PC-3 (cell line): ENCODE measurements at regions not wholly inside any gene's neighbourhood (a gene's known extent, or its start where the extent isn't known, plus 50 kb on each side); places are given as distances from the start of the nearest gene placed in this dataset.
A peak's percentile ranks its signal among the peaks of the same experiment; 100 is the strongest.

ENCODE experiments used
- ATAC-seq: fragments of 200-7000 bp; cut with Tn5 transposase; 2 replicates; pipeline ENCODE4 v1.9.1; 2020; ENCODE audit warnings: mild to moderate bottlenecking, moderate library complexity
- BruUV-seq: library from RNA; stranded (reverse); fragments of 400-500 nt; replicated peaks from 2 replicates; lab custom pipeline; 2021; lab: Mats Ljungman, UMichigan
- CTCF ChIA-PET: fragments of 300-600 bp; sonication (Branson Sonifier 250); formaldehyde crosslinking; loops from one replicate; lab custom pipeline; 2022; ENCODE audit warnings: antibody characterized with exemption; lab: Charles Lee
- POLR2A ChIA-PET: fragments of 300-600 bp; sonication (Branson Sonifier 250); formaldehyde crosslinking; loops from one replicate; lab custom pipeline; 2022; ENCODE audit warnings: antibody characterized with exemption; ENCODE audit not compliant: unreplicated experiment; lab: Charles Lee
- DNase-seq: peaks from one replicate; pipeline ENCODE4 v3.0.0-alpha.2; 2015
- H2AFZ ChIP-seq: fragments of 300-600 bp; sonication (generic); 2 replicates; pipeline ENCODE4 v1.6.0; 2016; ENCODE audit warnings: antibody characterized with exemption, low read length
- H3F3A ChIP-seq: fragments of 300-600 bp; sonication (generic); one replicate; pipeline ENCODE4 v1.6.0; 2017; ENCODE audit warnings: antibody characterized with exemption, low read length, control low read depth, mild to moderate bottlenecking; ENCODE audit not compliant: unreplicated experiment
- H3K27ac ChIP-seq: fragments of 300-600 bp; sonication (generic); 2 replicates; pipeline ENCODE4 v1.5.1; 2016; ENCODE audit warnings: mild to moderate bottlenecking, low read length
- H3K27me3 ChIP-seq: fragments of 300-600 bp; sonication (generic); 2 replicates; pipeline ENCODE4 v1.6.1; 2016; ENCODE audit warnings: low read length, mixed read lengths
- H3K36me3 ChIP-seq: fragments of 300-600 bp; sonication (generic); 2 replicates; pipeline ENCODE4 v1.6.1; 2016; ENCODE audit warnings: low read depth, mixed run types, low read length, mixed read lengths
- H3K4me1 ChIP-seq: fragments of 300-600 bp; sonication (generic); 2 replicates; pipeline ENCODE4 v1.5.1; 2016; ENCODE audit warnings: low read length; ENCODE audit not compliant: insufficient read depth
- H3K4me2 ChIP-seq: fragments of 300-600 bp; sonication (generic); 2 replicates; pipeline ENCODE4 v1.6.0; 2016; ENCODE audit warnings: low read length
- H3K4me3 ChIP-seq: fragments of 300-600 bp; sonication (generic); 2 replicates; pipeline ENCODE4 v1.5.1; 2016; ENCODE audit warnings: mild to moderate bottlenecking, low read length, mixed read lengths
- H3K79me2 ChIP-seq: fragments of 300-600 bp; sonication (generic); 2 replicates; pipeline ENCODE4 v1.6.1; 2017; ENCODE audit warnings: low read length, mixed read lengths
- H3K9ac ChIP-seq: fragments of 300-600 bp; sonication (generic); 2 replicates; pipeline ENCODE4 v1.6.0; 2016; ENCODE audit warnings: mild to moderate bottlenecking, low read length
- H3K9me2 ChIP-seq: fragments of 300-600 bp; sonication (generic); replicated peaks from 2 replicates; pipeline ENCODE4 v1.6.1; 2016; ENCODE audit warnings: mixed run types, low read length, mixed read lengths
- H3K9me3 ChIP-seq: fragments of 300-600 bp; sonication (generic); 2 replicates; pipeline ENCODE4 v1.6.1; 2016; ENCODE audit warnings: low read length, mixed read lengths
- H4K20me1 ChIP-seq: fragments of 300-600 bp; sonication (generic); 2 replicates; pipeline ENCODE4 v1.6.1; 2016; ENCODE audit warnings: low read length, mixed read lengths
- CTCF ChIP-seq: fragments of 300-600 bp; sonication (generic); conservative IDR thresholded peaks from 2 replicates; pipeline ENCODE4 v1.5.1; 2017; ENCODE audit warnings: antibody characterized with exemption, low read depth, mild to moderate bottlenecking, low read length
- EZH2 ChIP-seq: fragments of 300-600 bp; sonication (generic); IDR thresholded peaks from one replicate; pipeline ENCODE4 v1.6.1; 2017; ENCODE audit warnings: antibody characterized with exemption, mild to moderate bottlenecking, low read length; ENCODE audit not compliant: unreplicated experiment
- EZH2phosphoT487 ChIP-seq: fragments of 300-600 bp; sonication (generic); IDR thresholded peaks from 2 replicates; pipeline ENCODE4 v1.6.1; 2018; ENCODE audit warnings: mild to moderate bottlenecking, antibody characterized with exemption, low read length, borderline replicate concordance
- intact Hi-C: fragments of 100-400 bp; cut with micrococcal nuclease; formaldehyde crosslinking; loops from 2 replicates; pipeline ENCODE4 v1.9.0; 2023

DNA sequence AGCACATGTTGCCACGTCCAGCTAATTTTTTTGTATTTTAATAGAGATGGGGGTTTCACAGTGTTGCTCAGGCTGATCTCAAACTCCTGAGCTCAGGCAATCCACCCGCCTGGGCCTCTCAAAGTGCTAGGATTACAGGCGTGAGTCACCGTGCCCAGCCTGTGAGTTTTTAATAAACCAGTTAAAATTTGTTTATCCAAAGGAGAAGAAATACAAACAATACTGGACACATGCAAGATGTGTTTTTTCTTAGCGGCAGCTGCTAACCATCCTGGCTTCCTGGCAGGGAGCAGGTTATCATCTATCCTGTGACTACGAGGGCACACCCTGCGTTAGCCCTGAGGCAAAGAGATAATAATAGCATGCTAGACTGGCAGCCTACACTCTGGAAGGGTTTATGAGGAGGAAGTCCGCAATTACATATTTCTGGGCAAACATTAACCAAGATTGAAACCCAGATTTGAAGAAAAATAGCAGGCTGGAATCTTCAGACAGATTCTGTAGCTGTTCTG, 191.4 kb downstream of the SPRY1 start:
- H3K9me3 ChIP-seq = no peaks in the 10 kb centered on the region
- H3K4me2 ChIP-seq = peak overlapping the region; percentile 65
- peaks cover 11% of the 10 kb centered on the region for H3F3A ChIP-seq
- H4K20me1 ChIP-seq = no peaks in the 10 kb centered on the region
- DNase-seq = peak; percentile 94
- H3K4me1 ChIP-seq = peaks cover 26% of the 10 kb centered on the region
- H3K9ac ChIP-seq = peak overlapping the region; percentile 62
- no TSS peak for BruUV-seq
- POLR2A ChIA-PET = no interaction called here
- no peaks in the 10 kb centered on the region for H3K27me3 ChIP-seq
- peak; percentile 97 for ATAC-seq
- peak overlapping the region; percentile 47; the same call in 1 of the 2 replicates for H2AFZ ChIP-seq
- CTCF ChIA-PET = no interaction called here
- intact Hi-C loops = loop anchor here (1.0 to 5.0 kb wide), 6 partner anchors 29 to 466 kb away; partner anchors contain the start of gene SPRY1
- peak overlapping the region; percentile 38; the same call in 1 of the 2 replicates for H3K4me3 ChIP-seq
- TF ChIP-seq CTCF = no peak
- no peak for TF ChIP-seq EZH2
- TF ChIP-seq EZH2phosphoT487 = no peak
- no peaks in the 10 kb centered on the region for H3K36me3 ChIP-seq
- H3K9me2 ChIP-seq = no peaks in the 10 kb centered on the region
- H3K79me2 ChIP-seq = no peaks in the 10 kb centered on the region
- peak overlapping the region; percentile 98 for H3K27ac ChIP-seq

GRCh38 chr4:123588631-123589241, 192.1 kb downstream of the SPRY1 start:
- H3K79me2 ChIP-seq = no peaks in the 10 kb centered on the region
- peak overlapping the region; percentile 65 for H3K4me2 ChIP-seq
- H2AFZ ChIP-seq = peak overlapping the region; percentile 47; the same call in 1 of the 2 replicates
- no peaks in the 10 kb centered on the region for H3K9me2 ChIP-seq
- TF ChIP-seq EZH2 (no peak), EZH2phosphoT487 (no peak), CTCF (no peak)
- peak overlapping the region; percentile 45; the same call in 1 of the 2 replicates for H3K4me3 ChIP-seq
- no peaks in the 10 kb centered on the region for H3K9me3 ChIP-seq
- no peaks in the 10 kb centered on the region for H3K27me3 ChIP-seq
- DNase-seq = peak; percentile 78
- H3K9ac ChIP-seq = peak overlapping the region; percentile 62
- peaks cover 11% of the 10 kb centered on the region for H3F3A ChIP-seq
- peak overlapping the region; percentile 98 for H3K27ac ChIP-seq
- intact Hi-C loops = loop anchor here (1.0 to 5.0 kb wide), 6 partner anchors 28 to 466 kb away; partner anchors contain the start of gene SPRY1
- TSS peak; percentile 88 for BruUV-seq
- peaks cover 26% of the 10 kb centered on the region for H3K4me1 ChIP-seq
- ATAC-seq = peak; percentile 61
- H4K20me1 ChIP-seq = no peaks in the 10 kb centered on the region
- ChIA-PET CTCF (interaction anchor here (0.5 kb wide), 1 partner anchor 199 kb away, joined by 5 read pairs; no protein-coding TSS in a partner anchor), POLR2A (no interaction called here)
- H3K36me3 ChIP-seq = no peaks in the 10 kb centered on the region

DNA sequence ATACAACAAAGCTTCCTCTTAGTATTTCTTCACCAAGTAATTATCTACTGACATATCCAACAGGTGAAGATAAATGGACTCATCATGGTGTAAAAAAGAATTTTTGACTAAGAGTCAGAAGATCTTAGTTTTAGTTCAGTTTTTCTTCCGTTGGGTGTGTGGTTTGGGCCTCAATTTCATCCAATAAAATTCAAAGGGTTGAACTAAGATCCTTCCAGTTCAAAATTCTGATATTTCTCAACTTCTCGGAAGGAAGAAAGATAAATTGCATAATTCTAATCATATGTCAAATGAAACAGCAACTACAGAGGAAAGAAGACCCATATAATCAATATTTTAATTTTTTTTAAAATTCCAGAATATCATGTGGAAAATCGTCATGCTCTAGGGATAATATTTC, 192.7 kb downstream of the SPRY1 start:
- peak overlapping the region; percentile 62; the same call in 1 of the 2 replicates for H3K9ac ChIP-seq
- CTCF ChIA-PET = no interaction called here

More for the DNA sequence above, 192.7 kb downstream of the SPRY1 start:
- peak overlapping the region; percentile 65 for H3K4me2 ChIP-seq
- H3K79me2 ChIP-seq = no peaks in the 10 kb centered on the region
- no peaks in the 10 kb centered on the region for H3K9me3 ChIP-seq
- no TSS peak for BruUV-seq
- DNase-seq (no peak), ATAC-seq (no peak)
- intact Hi-C loops = loop anchor here (2.0 to 5.0 kb wide), 2 partner anchors 28 to 467 kb away; no protein-coding TSS in a partner anchor
- H2AFZ ChIP-seq = no peak overlapping the region
- H3K27ac ChIP-seq = peak overlapping the region; percentile 98
- no peak for TF ChIP-seq EZH2phosphoT487
- TF ChIP-seq EZH2 = no peak
- TF ChIP-seq CTCF = no peak
- no peaks in the 10 kb centered on the region for H3K9me2 ChIP-seq
- no peaks in the 10 kb centered on the region for H3K36me3 ChIP-seq
- no peaks in the 10 kb centered on the region for H3K27me3 ChIP-seq
- POLR2A ChIA-PET = no interaction called here
- H3K4me3 ChIP-seq = peak overlapping the region; percentile 45; the same call in 1 of the 2 replicates
- H4K20me1 ChIP-seq = no peaks in the 10 kb centered on the region
- H3F3A ChIP-seq = peaks cover 11% of the 10 kb centered on the region
- peaks cover 26% of the 10 kb centered on the region for H3K4me1 ChIP-seq
